SK-N-SH treated with all-trans-retinoic acid at 6 μM for 48 hours (cell line): ENCODE measurements at regions not wholly inside any gene's neighbourhood (a gene's known extent, or its start where the extent isn't known, plus 50 kb on each side); places are given as distances from the start of the nearest gene placed in this dataset.

Experiments used
- ATAC-seq: fragments of 200-7000 bp; cut with Tn5 transposase; 3 replicates; pipeline ENCODE4 v1.9.1; 2020; ENCODE audit warnings: mild to moderate bottlenecking, moderate library complexity
- CREB5 ChIP-seq: fragments of 250-450 bp; sonication (Bioruptor Pico); IDR thresholded peaks from 2 replicates; pipeline ENCODE4 v1.5.1; 2020; ENCODE audit warnings: low read depth, mild to moderate bottlenecking, moderate library complexity
- ESRRG ChIP-seq: fragments of 250-450 bp; sonication (Bioruptor Pico); IDR thresholded peaks from 2 replicates; pipeline ENCODE4 v1.6.1; 2021; ENCODE audit warnings: mild to moderate bottlenecking
- GLIS3 ChIP-seq: fragments of 250-450 bp; sonication (Bioruptor Pico); IDR thresholded peaks from 2 replicates; pipeline ENCODE4 v1.5.0; 2020; ENCODE audit warnings: mild to moderate bottlenecking, moderate library complexity
- ISL1 ChIP-seq: fragments of 250-450 bp; sonication (Bioruptor Pico); IDR thresholded peaks from 2 replicates; pipeline ENCODE4 v2.1.2; 2022; ENCODE audit warnings: mild to moderate bottlenecking, moderate library complexity
- OSR1 ChIP-seq: fragments of 250-450 bp; sonication (Bioruptor Pico); IDR thresholded peaks from 2 replicates; pipeline ENCODE4 v1.8.0; 2022; ENCODE audit warnings: moderate library complexity, mild to moderate bottlenecking, inconsistent platforms
- PPARA ChIP-seq: fragments of 250-450 bp; sonication (Bioruptor Pico); IDR thresholded peaks from 2 replicates; pipeline ENCODE4 v1.5.0; 2020; ENCODE audit warnings: mild to moderate bottlenecking, borderline replicate concordance
- RARB ChIP-seq: fragments of 250-450 bp; sonication (Bioruptor Pico); IDR thresholded peaks from 2 replicates; pipeline ENCODE4 v1.8.0; 2021; ENCODE audit warnings: mild to moderate bottlenecking, moderate library complexity
- SNAI2 ChIP-seq: fragments of 250-450 bp; sonication (Bioruptor Pico); IDR thresholded peaks from 2 replicates; pipeline ENCODE4 v1.5.0; 2020; ENCODE audit warnings: mild to moderate bottlenecking, moderate library complexity
- TOX ChIP-seq: fragments of 250-450 bp; sonication (Bioruptor Pico); IDR thresholded peaks from 2 replicates; pipeline ENCODE4 v1.8.0; 2021; ENCODE audit warnings: mild to moderate bottlenecking, moderate library complexity, borderline replicate concordance
- TSHZ2 ChIP-seq: fragments of 250-450 bp; sonication (Bioruptor Pico); IDR thresholded peaks from 2 replicates; pipeline ENCODE4 v1.5.0; 2020; ENCODE audit warnings: mild to moderate bottlenecking, moderate library complexity
- ZC3H10 ChIP-seq: fragments of 250-450 bp; sonication (Bioruptor Pico); IDR thresholded peaks from 2 replicates; pipeline ENCODE4 v1.5.1; 2021; ENCODE audit warnings: mild to moderate bottlenecking, moderate library complexity
- ZFP3 ChIP-seq: fragments of 250-450 bp; sonication (Bioruptor Pico); IDR thresholded peaks from 2 replicates; pipeline ENCODE4 v1.5.0; 2020; ENCODE audit warnings: mild to moderate bottlenecking, moderate library complexity
- ZFP30 ChIP-seq: fragments of 450-650 bp; formaldehyde crosslinking; IDR thresholded peaks from 2 replicates; pipeline ENCODE4 v1.5.0; 2022; ENCODE audit warnings: mild to moderate bottlenecking, moderate library complexity
- ZNF565 ChIP-seq: fragments of 450-650 bp; formaldehyde crosslinking; conservative IDR thresholded peaks from 2 replicates; pipeline ENCODE4 v1.5.0; 2020; ENCODE audit warnings: low read depth, mild to moderate bottlenecking, moderate library complexity
- ZNF70 ChIP-seq: fragments of 450-650 bp; formaldehyde crosslinking; IDR thresholded peaks from 2 replicates; pipeline ENCODE4 v1.5.0; 2020; ENCODE audit warnings: mild to moderate bottlenecking, moderate library complexity
- ZNF8 ChIP-seq: fragments of 450-650 bp; formaldehyde crosslinking; IDR thresholded peaks from 2 replicates; pipeline ENCODE4 v1.5.0; 2020; ENCODE audit warnings: mild to moderate bottlenecking, moderate library complexity
- TF ChIP-seq, protein P1 (sequence below): fragments of 250-450 bp; sonication (Bioruptor Pico); IDR thresholded peaks from 2 replicates; pipeline ENCODE4 v1.8.0; 2020; ENCODE audit warnings: mild to moderate bottlenecking, moderate library complexity, borderline replicate concordance

GRCh38 chr3:168165390-168166269 lies 69.9 kb upstream of the GOLIM4 start:
- TF ChIP-seq ZNF8 (CRISPR knock-in tag) (no peak), ZC3H10 (CRISPR knock-in tag) (no peak), ESRRG (CRISPR knock-in tag) (no peak), ZFP3 (CRISPR knock-in tag) (no peak), RARB (no peak), ZNF70 (CRISPR knock-in tag) (no peak), PPARA (CRISPR knock-in tag) (no peak), TSHZ2 (CRISPR knock-in tag) (no peak), TOX (CRISPR knock-in tag) (no peak), ZNF565 (CRISPR knock-in tag) (no peak), GLIS3 (CRISPR knock-in tag) (no peak), SNAI2 (no peak)
- TF ChIP-seq, protein P1, sequence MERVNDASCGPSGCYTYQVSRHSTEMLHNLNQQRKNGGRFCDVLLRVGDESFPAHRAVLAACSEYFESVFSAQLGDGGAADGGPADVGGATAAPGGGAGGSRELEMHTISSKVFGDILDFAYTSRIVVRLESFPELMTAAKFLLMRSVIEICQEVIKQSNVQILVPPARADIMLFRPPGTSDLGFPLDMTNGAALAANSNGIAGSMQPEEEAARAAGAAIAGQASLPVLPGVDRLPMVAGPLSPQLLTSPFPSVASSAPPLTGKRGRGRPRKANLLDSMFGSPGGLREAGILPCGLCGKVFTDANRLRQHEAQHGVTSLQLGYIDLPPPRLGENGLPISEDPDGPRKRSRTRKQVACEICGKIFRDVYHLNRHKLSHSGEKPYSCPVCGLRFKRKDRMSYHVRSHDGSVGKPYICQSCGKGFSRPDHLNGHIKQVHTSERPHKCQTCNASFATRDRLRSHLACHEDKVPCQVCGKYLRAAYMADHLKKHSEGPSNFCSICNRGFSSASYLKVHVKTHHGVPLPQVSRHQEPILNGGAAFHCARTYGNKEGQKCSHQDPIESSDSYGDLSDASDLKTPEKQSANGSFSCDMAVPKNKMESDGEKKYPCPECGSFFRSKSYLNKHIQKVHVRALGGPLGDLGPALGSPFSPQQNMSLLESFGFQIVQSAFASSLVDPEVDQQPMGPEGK, result no peak
- TF ChIP-seq, all 23 proteins: peak for 0
- ATAC-seq, result peak; percentile 97

GRCh38 chr3:168162172-168162571 lies 66.4 kb upstream of the GOLIM4 start:
- no peak for TF ChIP-seq RARB
- TF ChIP-seq ESRRG (CRISPR knock-in tag), result no peak
- TF ChIP-seq, all 23 proteins: peak for 0
- no peak for ATAC-seq

DNA sequence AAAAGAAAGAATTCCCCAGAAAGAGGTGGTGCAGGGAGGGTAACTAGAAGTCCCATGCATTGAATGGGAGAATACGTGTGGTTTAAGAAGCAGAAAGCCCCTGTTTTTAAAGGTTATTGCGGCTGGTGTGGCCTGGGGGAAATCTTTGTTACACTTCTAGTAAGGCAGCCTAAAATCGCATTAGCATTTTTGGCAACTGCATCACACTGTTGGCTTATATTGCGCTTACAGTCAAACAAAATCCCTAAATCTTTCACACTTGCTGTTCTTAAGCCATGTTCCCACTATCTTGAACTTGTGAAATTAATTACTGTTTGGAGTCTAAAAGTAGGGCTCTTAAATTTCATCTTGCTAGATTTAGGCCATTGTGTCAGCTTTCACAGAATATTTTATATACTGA lies 66.0 kb upstream of the GOLIM4 start:
- ATAC-seq, result no peak
- TF ChIP-seq TOX (CRISPR knock-in tag) (no peak), PPARA (CRISPR knock-in tag) (no peak), TSHZ2 (CRISPR knock-in tag) (no peak), ZFP3 (CRISPR knock-in tag) (no peak), OSR1 (CRISPR knock-in tag) (no peak), ISL1 (no peak), ZFP30 (CRISPR knock-in tag) (no peak), CREB5 (CRISPR knock-in tag) (no peak), RARB (no peak), ZC3H10 (CRISPR knock-in tag) (no peak)
- TF ChIP-seq, protein P1, result no peak
- TF ChIP-seq, all 23 proteins: peak for 0
